ENCODE measurements at regions not wholly inside any gene's neighbourhood (a gene's known extent, or its start where the extent isn't known, plus 50 kb on each side); places are given as distances from the start of the nearest gene placed in this dataset.
"Not testable (repeated sequence)": the region's sequence is repeated elsewhere in the genome, so short reads cannot be mapped to it uniquely, and the experiment has no call there.

- DNase-seq = no peak
Observed at GRCh38 chr13:44746690-44747089, 170.6 kb upstream of the TSC22D1 start.

GRCh38 chr13:44744880-44745633, 168.9 kb upstream of the TSC22D1 start:
- no peak for DNase-seq

- DNase-seq = no peak
Observed at GRCh38 chr13:44739539-44739938, 163.4 kb upstream of the TSC22D1 start.

- no peak for DNase-seq
Observed at GRCh38 chr13:44739120-44739519, 163.0 kb upstream of the TSC22D1 start.

- no peak for DNase-seq
Observed at GRCh38 chr13:44738463-44738862, 162.3 kb upstream of the TSC22D1 start.

- no peak for DNase-seq
Observed at GRCh38 chr13:44735806-44736205, 159.7 kb upstream of the TSC22D1 start.

GRCh38 chr13:44734201-44734707, 158.1 kb upstream of the TSC22D1 start:
- DNase-seq = no peak

- DNase-seq = no peak
Observed at GRCh38 chr13:44732503-44733098, 156.5 kb upstream of the TSC22D1 start.

GRCh38 chr13:44730851-44731250, 154.7 kb upstream of the TSC22D1 start:
- DNase-seq = no peak

- DNase-seq = no peak
Observed at GRCh38 chr13:44730099-44730498, 154.0 kb upstream of the TSC22D1 start.

GRCh38 chr13:44727591-44727990, 151.5 kb upstream of the TSC22D1 start:
- not testable (repeated sequence) for DNase-seq

- no peak for DNase-seq
Observed at GRCh38 chr13:44726778-44727177, 150.6 kb upstream of the TSC22D1 start.

- no peak for DNase-seq
Observed at GRCh38 chr13:44726214-44726613, 150.1 kb upstream of the TSC22D1 start.

GRCh38 chr13:44719857-44720671, 143.9 kb upstream of the TSC22D1 start:
- no peak for DNase-seq

- no peak for DNase-seq
Observed at GRCh38 chr13:44718467-44718866, 142.3 kb upstream of the TSC22D1 start.

GRCh38 chr13:44715287-44716230, 139.4 kb upstream of the TSC22D1 start:
- no peak for DNase-seq

GRCh38 chr13:44713788-44714469, 137.8 kb upstream of the TSC22D1 start:
- no peak for DNase-seq

- no peak for DNase-seq
Observed at GRCh38 chr13:44711706-44712105, 135.6 kb upstream of the TSC22D1 start.

GRCh38 chr13:44710576-44710975, 134.4 kb upstream of the TSC22D1 start:
- no peak for DNase-seq

- not testable (repeated sequence) for DNase-seq
Observed at GRCh38 chr13:44704811-44705210, 128.7 kb upstream of the TSC22D1 start.

GRCh38 chr13:44703371-44703770, 127.2 kb upstream of the TSC22D1 start:
- no peak for DNase-seq

- DNase-seq = no peak
Observed at GRCh38 chr13:44698066-44698465, 121.9 kb upstream of the TSC22D1 start.
